ENCODE measurements at regions not wholly inside any gene's neighbourhood (a gene's known extent, or its start where the extent isn't known, plus 50 kb on each side); places are given as distances from the start of the nearest gene placed in this dataset.
"Not testable (repeated sequence)": the region's sequence is repeated elsewhere in the genome, so short reads cannot be mapped to it uniquely, and the experiment has no call there.

- no peak for DNase-seq
Observed at GRCh38 chr1:239098400-239099037, 287.8 kb upstream of the CHRM3 start.

- no peak for DNase-seq
Observed at GRCh38 chr1:239091537-239091936, 294.8 kb upstream of the CHRM3 start.

- no peak for DNase-seq
Observed at GRCh38 chr1:239084459-239085080, 301.8 kb upstream of the CHRM3 start.

GRCh38 chr1:239081947-239082346 lies 304.4 kb upstream of the CHRM3 start:
- DNase-seq: not testable (repeated sequence)

- no peak for DNase-seq
Observed at GRCh38 chr1:239067480-239067879, 318.9 kb upstream of the CHRM3 start.

- DNase-seq: no peak
Observed at GRCh38 chr1:239067058-239067457, 319.3 kb upstream of the CHRM3 start.

GRCh38 chr1:239061770-239062169 lies 324.6 kb upstream of the CHRM3 start:
- no peak for DNase-seq

GRCh38 chr1:239058190-239058589 lies 328.2 kb upstream of the CHRM3 start:
- no peak for DNase-seq

- no peak for DNase-seq
Observed at GRCh38 chr1:239056940-239057339, 329.4 kb upstream of the CHRM3 start.

GRCh38 chr1:239053279-239053678 lies 333.1 kb upstream of the CHRM3 start:
- DNase-seq: no peak

- no peak for DNase-seq
Observed at GRCh38 chr1:239049571-239049970, 336.8 kb upstream of the CHRM3 start.

GRCh38 chr1:239044829-239045228 lies 341.5 kb upstream of the CHRM3 start:
- no peak for DNase-seq

- DNase-seq: no peak
Observed at GRCh38 chr1:239040523-239040922, 345.8 kb upstream of the CHRM3 start.

GRCh38 chr1:239031310-239031709 lies 355.1 kb upstream of the CHRM3 start:
- no peak for DNase-seq

GRCh38 chr1:239025997-239026694 lies 360.2 kb upstream of the CHRM3 start:
- DNase-seq: no peak

GRCh38 chr1:239025223-239025622 lies 361.1 kb upstream of the CHRM3 start:
- no peak for DNase-seq

- DNase-seq: no peak
Observed at GRCh38 chr1:239023732-239024360, 362.5 kb upstream of the CHRM3 start.

- no peak for DNase-seq
Observed at GRCh38 chr1:239016337-239016736, 370.0 kb upstream of the CHRM3 start.

GRCh38 chr1:239011382-239011781 lies 375.0 kb upstream of the CHRM3 start:
- no peak for DNase-seq

GRCh38 chr1:239008568-239008967 lies 377.8 kb upstream of the CHRM3 start:
- no peak for DNase-seq

- DNase-seq: no peak
Observed at GRCh38 chr1:239006276-239006675, 380.1 kb upstream of the CHRM3 start.

- no peak for DNase-seq
Observed at GRCh38 chr1:238999944-239000343, 386.4 kb upstream of the CHRM3 start.

- DNase-seq: no peak
Observed at GRCh38 chr1:238998577-238998976, 387.8 kb upstream of the CHRM3 start.
